Stimulated activated naive CD8-positive, alpha-beta T cell treated with anti-CD3 and anti-CD28 coated beads, Interleukin-15, amount 100 ng/mL, for 72 hours (primary cell): ENCODE measurements at regions not wholly inside any gene's neighbourhood (a gene's known extent, or its start where the extent isn't known, plus 50 kb on each side); places are given as distances from the start of the nearest gene placed in this dataset.
"Not testable (repeated sequence)": the region's sequence is repeated elsewhere in the genome, so short reads cannot be mapped to it uniquely, and the experiment has no call there.

Source experiments
- ATAC-seq: fragments of 150-1000 bp; cut with Tn5 transposase; 2 replicates; pipeline ENCODE4 v1.10.0; 2021; ENCODE audit warnings: mild to moderate bottlenecking, moderate library complexity
- DNase-seq, 2 donors: peaks; one replicate each; pipeline ENCODE4 v3.0.0; 2021 to 2022
- H3K27ac Mint-ChIP-seq, 2 donors: one replicate each; pipeline ENCODE4 v1.8.0; 2022; ENCODE audit warnings: mild to moderate bottlenecking in 2 of 2, mixed read lengths in 2 of 2, moderate library complexity in 2 of 2
- H3K27me3 Mint-ChIP-seq: one replicate; pipeline ENCODE4 v1.8.0; 2022; ENCODE audit warnings: mixed read lengths
- H3K4me1 Mint-ChIP-seq: one replicate; pipeline ENCODE4 v1.8.0; 2022; ENCODE audit warnings: mild to moderate bottlenecking, mixed read lengths
- H3K4me3 Mint-ChIP-seq, 2 donors: one replicate each; pipeline ENCODE4 v1.8.0; 2022; ENCODE audit warnings: mild to moderate bottlenecking in 2 of 2, mixed read lengths in 2 of 2, moderate library complexity in 1 of 2
- H3K9me3 Mint-ChIP-seq, 2 donors: one replicate each; pipeline ENCODE4 v1.8.0; 2022; ENCODE audit warnings: mixed read lengths in 2 of 2

DNA sequence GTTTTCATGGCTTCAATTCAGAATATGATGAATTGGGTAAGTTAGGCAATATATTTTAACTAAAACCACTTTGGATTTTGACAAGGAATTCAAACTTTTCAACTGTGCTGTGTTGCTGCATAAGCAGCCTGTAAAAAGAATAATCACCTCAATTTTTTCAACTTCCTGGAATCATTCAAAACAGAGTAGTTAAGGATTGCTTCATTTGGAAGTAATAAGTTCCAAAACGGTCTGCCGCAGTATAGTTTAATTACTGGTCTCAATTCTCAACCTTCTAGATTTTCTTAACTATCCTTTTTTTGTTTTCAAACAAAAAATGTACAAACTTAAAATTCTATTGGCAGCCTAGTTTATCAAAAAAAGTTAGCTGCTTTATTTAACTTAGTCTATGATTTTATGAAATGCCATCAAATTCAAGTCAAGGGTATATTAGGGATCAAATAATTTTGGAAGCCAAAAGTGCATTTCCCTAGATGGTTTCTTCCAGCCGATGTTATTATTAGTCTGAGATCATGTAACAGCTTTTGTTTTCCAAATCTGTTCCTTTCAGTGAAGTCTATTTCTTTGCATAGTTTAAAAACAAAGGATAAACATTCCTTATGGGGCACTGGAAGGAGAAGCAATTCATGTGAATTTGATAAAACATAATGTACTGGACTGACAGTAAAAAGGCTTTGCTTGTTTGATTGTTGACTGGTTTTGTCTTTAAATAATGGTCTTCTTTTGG lies 76.1 kb upstream of the ETAA1 start:
- H3K9me3 Mint-ChIP-seq: no peaks in the 10 kb centered on the region
- DNase-seq (no peak), ATAC-seq (no peak)
- no peaks in the 10 kb centered on the region for H3K4me1 Mint-ChIP-seq
- H3K27ac Mint-ChIP-seq: no peak overlapping the region
- no peak overlapping the region for H3K4me3 Mint-ChIP-seq
- no peaks in the 10 kb centered on the region for H3K27me3 Mint-ChIP-seq

DNA sequence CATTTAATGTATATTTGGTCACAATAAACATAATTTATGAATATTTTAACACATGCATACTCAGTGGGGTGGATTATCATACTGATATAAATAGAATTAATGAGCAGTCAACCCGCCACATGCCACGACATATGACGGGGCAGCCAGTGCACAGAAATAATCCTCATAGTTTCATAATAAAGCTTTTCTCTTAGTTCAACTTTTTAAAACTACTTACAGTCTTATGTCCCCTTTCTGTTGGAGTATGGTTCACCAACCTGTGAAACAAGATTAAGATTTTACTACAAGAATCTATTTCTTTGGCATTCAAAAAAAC lies 75.6 kb upstream of the ETAA1 start:
- H3K27me3 Mint-ChIP-seq: no peaks in the 10 kb centered on the region
- DNase-seq (no peak), ATAC-seq (no peak)
- no peaks in the 10 kb centered on the region for H3K4me1 Mint-ChIP-seq
- H3K4me3 Mint-ChIP-seq: no peak overlapping the region
- no peak overlapping the region for H3K27ac Mint-ChIP-seq
- no peaks in the 10 kb centered on the region for H3K9me3 Mint-ChIP-seq

DNA sequence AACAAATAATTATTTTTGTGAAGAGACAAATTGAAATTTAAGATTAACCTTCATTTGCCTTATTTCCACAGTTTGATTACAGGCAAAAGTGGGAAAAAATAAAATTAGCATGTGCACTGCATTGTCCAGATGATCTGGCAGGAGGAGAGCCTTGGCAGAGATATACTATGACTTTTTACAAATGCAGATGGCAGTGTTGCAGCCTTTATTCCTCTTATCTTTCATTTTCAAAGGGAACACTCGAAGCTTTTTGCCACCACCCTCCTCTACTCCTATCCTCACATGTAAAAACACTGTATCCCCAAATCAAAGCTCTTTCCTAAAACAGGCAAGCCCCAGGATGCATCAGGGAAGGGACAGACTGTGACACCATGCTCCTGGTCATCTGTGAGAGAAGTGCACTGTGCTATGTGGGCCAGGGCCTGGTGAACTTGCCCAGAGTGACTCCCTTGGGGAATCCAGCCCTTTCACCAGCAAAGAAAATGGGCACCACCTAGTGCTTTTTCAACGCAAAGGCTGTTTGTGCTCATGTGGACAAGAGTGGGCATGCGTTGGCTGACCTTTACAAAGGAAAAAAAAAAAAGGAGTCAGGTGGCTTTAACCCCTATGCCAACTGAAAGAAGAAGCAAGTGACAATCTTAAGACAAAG lies 74.7 kb upstream of the ETAA1 start:
- no peaks in the 10 kb centered on the region for H3K27me3 Mint-ChIP-seq
- no peaks in the 10 kb centered on the region for H3K9me3 Mint-ChIP-seq
- DNase-seq (no peak), ATAC-seq (no peak)
- no peaks in the 10 kb centered on the region for H3K4me1 Mint-ChIP-seq
- H3K27ac Mint-ChIP-seq: no peak overlapping the region
- no peak overlapping the region for H3K4me3 Mint-ChIP-seq

DNA sequence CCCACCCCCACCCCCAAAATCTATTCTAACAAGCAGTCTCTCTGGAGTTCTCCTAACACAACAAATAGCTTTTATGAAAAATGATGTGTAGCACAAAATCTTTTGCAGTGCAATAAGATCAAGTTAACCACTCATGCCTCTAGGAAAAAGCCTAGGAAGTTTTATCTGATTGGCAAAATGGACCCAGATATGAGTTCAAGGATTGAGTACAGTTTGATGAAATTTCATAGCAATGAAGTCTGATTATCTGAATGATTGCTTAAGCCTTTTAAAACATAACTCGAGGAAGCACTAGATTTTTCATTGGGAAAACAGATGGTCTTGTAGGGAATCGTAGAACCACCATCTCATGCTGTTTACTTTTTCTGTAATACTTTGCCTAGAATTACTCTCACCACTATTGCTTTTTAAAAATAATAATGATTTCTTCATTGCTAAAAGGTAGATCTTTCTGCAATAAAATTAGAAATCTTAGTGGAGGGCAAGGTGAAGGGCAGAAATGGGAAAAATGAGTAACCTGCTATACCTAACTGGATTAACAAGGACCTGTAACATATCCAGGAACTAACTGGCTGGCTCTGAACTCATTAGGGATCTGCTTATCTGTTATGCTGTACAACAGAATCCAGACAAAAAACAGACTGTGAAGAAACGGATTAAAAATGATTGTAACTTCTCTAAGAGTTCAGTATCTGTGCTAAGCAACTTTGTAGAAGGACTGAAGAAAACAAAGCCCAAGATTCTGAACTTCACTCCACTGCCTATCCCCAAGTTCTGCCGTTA lies 73.7 kb upstream of the ETAA1 start:
- ATAC-seq: no peak

DNA sequence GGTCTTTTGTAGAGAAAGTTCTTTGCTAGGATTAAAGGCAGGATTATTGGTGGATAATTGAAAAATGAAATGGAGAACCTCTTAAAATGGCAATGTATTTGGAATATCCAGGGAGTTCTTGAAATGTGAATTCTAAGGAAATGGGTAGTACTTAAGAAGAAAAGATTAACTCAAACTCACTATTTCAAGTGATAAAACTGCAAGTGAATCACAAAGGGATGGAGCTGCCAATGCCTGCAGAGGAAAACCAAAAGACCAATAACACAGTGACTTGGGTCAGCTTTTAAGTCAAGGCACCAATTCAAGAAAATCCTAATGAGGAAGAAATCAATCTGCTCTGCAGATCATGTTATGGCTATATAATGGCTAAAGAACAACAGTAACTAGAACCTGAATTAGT lies 67.6 kb upstream of the ETAA1 start:
- Mint-ChIP-seq H3K27ac (no peak overlapping the region), H3K27me3 (peaks cover 16% of the 10 kb centered on the region), H3K4me3 (no peak overlapping the region), H3K9me3 (no peaks in the 10 kb centered on the region), H3K4me1 (no peaks in the 10 kb centered on the region)
- DNase-seq (no peak), ATAC-seq (no peak)

More for the DNA sequence above, 73.7 kb upstream of the ETAA1 start:
- Mint-ChIP-seq H3K27me3 (no peaks in the 10 kb centered on the region), H3K9me3 (no peaks in the 10 kb centered on the region), H3K4me3 (no peak overlapping the region), H3K27ac (no peak overlapping the region), H3K4me1 (no peaks in the 10 kb centered on the region)
- DNase-seq: no peak

DNA sequence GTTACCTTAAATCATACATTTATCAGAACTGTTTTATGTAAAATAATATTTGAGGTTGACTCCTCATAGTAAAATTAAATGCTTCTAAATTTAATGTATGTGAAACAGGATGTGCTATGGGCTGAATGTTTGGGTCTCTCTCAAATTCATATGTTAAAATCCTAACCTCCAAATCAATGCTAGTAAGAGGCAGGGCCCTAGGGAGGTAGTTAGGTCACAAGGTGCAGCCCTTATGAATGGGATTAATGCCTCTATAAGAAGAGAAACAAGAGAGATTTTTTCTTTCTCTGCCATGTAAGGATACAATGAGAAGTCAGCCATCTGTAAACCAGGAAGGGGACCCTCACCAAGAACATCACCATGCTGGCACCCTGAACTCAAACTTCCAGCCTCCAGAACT lies 67.2 kb upstream of the ETAA1 start:
- Mint-ChIP-seq H3K27ac (no peak overlapping the region), H3K4me3 (no peak overlapping the region), H3K27me3 (peaks cover 16% of the 10 kb centered on the region), H3K4me1 (no peaks in the 10 kb centered on the region), H3K9me3 (no peaks in the 10 kb centered on the region)
- DNase-seq (no peak), ATAC-seq (no peak)

DNA sequence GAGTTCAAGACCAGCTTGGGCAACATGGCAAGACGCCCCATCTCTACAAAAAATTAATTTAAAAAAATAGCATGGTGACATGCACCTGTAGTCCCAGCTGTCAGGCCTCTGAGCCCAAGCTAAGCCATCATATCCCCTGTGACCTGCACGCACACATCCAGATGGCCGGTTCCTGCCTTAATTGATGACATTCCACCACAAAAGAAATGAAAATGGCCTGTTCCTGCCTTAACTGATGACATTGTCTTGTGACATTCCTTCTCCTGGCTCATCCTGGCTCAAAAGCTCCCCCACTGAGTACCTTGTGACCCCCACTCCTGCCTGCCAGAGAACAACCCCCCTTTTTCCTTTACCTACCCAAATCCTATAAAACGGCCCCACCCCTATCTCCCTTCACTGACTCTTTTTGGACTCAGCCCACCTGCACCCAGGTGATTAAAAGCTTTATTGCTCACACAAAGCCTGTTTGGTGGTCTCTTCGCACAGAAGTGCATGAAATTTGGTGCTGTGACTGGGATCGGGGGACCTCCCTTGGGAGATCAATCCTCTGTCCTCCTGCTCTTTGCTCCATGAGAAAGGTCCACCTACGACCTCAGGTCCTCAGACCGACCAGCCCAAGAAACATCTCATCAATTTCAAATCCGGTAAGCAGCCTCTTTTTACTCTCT lies 65.6 kb upstream of the ETAA1 start:
- peaks cover 16% of the 10 kb centered on the region for H3K27me3 Mint-ChIP-seq
- H3K4me3 Mint-ChIP-seq, H3K4me1 Mint-ChIP-seq, H3K9me3 Mint-ChIP-seq, ATAC-seq, DNase-seq, H3K27ac Mint-ChIP-seq: not testable (repeated sequence)

DNA sequence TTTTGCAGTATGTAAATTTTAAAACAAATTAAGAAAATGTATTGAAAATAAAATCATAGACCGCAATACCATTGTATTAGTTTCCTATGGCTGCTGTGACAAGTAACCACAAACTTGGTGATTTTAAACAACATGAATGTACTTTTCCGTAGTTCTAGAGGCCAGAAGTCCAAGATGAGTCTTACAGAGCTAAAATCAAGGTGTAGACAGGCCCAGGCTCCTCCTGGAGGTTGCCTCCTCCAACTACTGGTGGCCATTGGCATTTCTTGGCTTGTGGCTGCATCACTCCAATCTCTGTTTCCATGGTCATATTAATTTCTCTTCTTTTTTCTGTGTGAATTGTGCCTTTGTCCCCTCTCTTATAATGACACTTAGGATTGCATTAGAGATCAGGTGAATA lies 59.2 kb upstream of the ETAA1 start:
- Mint-ChIP-seq H3K27ac (no peak overlapping the region), H3K9me3 (peaks cover 0 to 7% of the 10 kb centered on the region in 2 donors), H3K4me3 (no peak overlapping the region), H3K27me3 (peaks cover 9% of the 10 kb centered on the region), H3K4me1 (no peaks in the 10 kb centered on the region)
- DNase-seq: no peak
- ATAC-seq: no peak

DNA sequence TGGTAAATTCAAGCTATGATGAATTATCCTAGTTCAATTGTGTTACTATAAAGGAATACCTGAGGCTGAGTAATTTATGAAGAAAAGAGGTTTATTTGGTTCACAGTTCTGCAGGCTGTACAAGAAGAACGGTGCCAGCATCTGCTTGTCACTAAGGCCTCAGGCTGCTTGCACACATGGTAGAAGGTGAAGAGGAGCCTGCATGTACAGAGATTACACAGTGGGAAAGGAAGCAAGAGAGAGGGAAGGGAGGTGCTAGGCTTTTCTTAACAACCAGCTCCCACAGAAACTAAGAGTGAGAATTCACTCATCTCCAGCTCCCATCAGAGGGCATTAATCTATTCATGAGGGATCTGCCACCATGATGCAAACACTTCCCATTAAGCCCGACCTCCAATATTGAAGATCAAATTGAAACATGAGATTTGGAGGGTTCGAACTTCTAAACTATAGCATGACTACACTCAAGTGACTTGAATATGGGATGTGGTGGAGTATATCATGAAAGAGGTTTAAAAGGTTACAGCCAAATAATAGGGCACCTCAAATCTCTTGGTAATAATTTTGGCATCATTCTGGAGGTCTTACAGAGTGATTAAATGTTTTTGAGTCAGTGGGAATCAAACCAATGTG lies 58.4 kb upstream of the ETAA1 start:
- no peak for ATAC-seq
- H3K9me3 Mint-ChIP-seq: peaks cover 0 to 7% of the 10 kb centered on the region in 2 donors

DNA sequence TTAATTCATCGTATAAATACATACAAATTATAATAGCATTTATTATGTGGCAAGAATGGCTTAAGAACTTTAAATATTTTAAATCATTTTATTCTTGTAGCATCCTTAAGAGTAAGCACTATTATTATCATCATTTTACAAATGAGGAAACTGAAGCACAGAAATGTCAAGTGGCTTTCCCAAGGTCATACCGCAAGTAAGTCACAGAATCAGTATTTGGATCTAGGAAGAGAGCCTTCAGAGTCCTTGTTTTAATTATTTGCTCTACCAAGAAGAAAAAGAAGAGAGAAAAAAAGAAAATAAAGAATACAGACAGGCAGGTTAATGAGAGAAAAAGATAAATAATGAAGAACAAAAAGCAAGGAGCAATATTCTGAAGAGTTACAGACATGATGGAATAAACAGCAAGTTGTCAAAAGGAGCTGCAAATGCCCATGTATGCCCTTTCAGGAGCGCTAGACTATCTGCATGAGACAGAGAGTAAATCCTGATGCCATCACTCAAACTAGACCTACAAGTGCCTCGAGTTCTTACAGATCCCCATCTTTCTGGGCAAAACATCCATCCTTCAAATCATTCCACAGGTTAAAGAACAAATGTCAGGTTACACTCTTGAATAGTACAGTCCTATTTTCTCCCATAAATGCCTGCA lies 57.8 kb upstream of the ETAA1 start:
- ATAC-seq (no peak), DNase-seq (no peak)
- Mint-ChIP-seq H3K27ac (no peak overlapping the region), H3K9me3 (peaks cover 0 to 7% of the 10 kb centered on the region in 2 donors), H3K27me3 (peaks cover 6% of the 10 kb centered on the region), H3K4me3 (no peak overlapping the region), H3K4me1 (no peaks in the 10 kb centered on the region)

More for the DNA sequence above, 58.4 kb upstream of the ETAA1 start:
- no peak for DNase-seq
- Mint-ChIP-seq H3K27ac (no peak overlapping the region), H3K27me3 (peaks cover 6% of the 10 kb centered on the region), H3K4me3 (no peak overlapping the region), H3K4me1 (no peaks in the 10 kb centered on the region)

DNA sequence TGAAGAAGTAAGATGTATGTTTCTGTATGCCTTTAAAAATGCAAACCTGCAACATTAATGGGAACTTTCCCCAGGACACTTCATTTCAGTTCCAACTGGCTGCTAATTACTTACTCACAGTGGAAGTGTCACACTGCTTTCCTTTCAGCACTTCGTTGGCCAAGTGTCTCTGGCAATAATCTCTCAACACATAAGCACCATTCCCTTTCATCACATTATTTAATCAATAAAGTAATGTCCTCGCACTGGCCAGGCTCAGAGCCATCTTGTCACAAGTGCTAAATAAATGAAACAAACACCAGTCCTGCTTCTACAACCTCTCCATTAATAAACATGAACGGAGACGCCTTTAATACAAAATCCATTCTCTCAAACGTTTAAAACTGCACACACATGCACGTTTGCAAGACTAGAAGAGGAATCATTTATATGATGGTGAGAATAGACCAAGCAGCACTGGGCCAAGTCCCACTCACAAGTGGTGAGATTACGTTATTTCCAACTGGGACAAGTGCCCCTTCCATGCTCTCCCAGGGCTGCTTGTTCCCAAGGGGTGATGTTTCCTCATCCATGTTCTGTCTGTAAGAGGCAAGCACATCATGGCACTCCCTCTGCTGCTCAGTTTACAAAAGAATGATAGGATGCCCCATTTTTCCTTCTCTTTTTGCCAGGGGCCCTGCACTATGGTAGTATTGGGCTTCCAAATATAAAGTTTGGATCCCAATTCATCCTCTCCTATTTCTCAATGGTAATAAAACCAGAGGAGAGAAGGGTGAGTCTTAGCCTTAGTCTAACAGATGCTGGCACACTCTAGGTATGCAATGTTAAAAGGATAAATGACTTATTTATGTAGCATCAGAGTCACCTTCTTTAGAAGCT lies 56.8 kb upstream of the ETAA1 start:
- no peak for DNase-seq
- Mint-ChIP-seq H3K27me3 (peaks cover 6% of the 10 kb centered on the region), H3K4me3 (no peak overlapping the region), H3K4me1 (no peaks in the 10 kb centered on the region), H3K27ac (no peak overlapping the region), H3K9me3 (peaks cover 0 to 7% of the 10 kb centered on the region in 2 donors)
- ATAC-seq: no peak

DNA sequence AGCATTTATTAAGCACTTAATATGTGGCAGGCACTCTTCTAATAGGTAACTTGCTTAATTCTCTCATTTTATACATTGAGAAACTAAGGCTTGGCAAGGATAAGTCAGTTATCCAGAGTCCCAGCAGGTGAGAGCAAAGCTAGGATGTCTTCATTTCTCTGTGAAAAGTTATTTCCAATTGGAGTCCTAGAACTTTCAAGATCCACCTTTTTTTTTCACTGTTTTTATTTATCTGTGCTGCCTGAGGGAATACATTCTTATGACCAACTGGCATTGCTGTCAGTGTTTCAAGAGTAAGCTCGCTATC lies 56.2 kb upstream of the ETAA1 start:
- ATAC-seq: no peak

DNA sequence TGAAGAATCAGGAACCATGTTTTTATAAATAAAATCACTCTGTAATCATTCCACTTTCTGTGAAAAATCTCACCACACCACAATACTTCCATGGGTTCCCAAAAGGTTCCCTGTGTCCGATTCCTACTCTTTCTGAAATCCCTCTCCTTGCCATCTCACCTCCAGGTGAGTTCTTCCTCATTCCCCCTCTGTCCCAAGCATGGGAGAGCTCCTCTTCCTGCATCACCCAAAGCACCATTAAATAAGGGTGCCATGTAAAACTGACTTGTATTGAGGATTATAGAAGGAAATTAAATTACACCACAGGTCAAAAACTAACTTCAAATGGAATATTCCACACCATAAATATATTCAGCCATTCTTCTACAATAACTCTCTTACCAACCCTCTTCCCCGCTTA lies 55.8 kb upstream of the ETAA1 start:
- no peak for ATAC-seq
- H3K27ac Mint-ChIP-seq: no peak overlapping the region
- H3K4me1 Mint-ChIP-seq: no peaks in the 10 kb centered on the region

More for the DNA sequence above, 56.2 kb upstream of the ETAA1 start:
- no peak for DNase-seq
- H3K9me3 Mint-ChIP-seq: peaks cover 0 to 7% of the 10 kb centered on the region in 2 donors
- no peak overlapping the region for H3K4me3 Mint-ChIP-seq
- H3K4me1 Mint-ChIP-seq: no peaks in the 10 kb centered on the region
- H3K27me3 Mint-ChIP-seq: peaks cover 6% of the 10 kb centered on the region
- H3K27ac Mint-ChIP-seq: no peak overlapping the region

DNA sequence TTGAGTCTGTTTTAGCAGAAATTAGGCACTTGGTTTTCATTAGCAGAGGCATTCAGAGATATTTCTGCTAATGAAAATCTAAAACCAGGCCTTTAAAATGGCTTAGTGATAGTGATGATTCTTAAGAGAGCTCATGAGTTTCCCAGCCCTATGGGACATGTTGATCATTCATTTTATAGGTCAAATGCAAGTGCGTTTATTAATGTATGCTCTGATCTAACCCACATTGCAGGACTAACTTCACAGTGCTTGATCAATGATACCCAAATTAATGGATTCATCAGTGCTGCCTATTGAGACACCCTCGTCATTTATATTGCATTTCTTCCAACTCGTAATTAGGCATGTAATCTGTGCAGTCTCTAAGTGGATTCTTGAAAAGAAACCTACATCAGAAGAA lies 54.7 kb upstream of the ETAA1 start:
- Mint-ChIP-seq H3K27ac (no peak overlapping the region), H3K9me3 (peaks cover 0 to 7% of the 10 kb centered on the region in 2 donors), H3K4me1 (no peaks in the 10 kb centered on the region), H3K4me3 (no peak overlapping the region), H3K27me3 (peaks cover 6% of the 10 kb centered on the region)
- DNase-seq (no peak), ATAC-seq (no peak)

More for the DNA sequence above, 55.8 kb upstream of the ETAA1 start:
- peaks cover 6% of the 10 kb centered on the region for H3K27me3 Mint-ChIP-seq
- no peak overlapping the region for H3K4me3 Mint-ChIP-seq
- peaks cover 0 to 7% of the 10 kb centered on the region in 2 donors for H3K9me3 Mint-ChIP-seq
- no peak for DNase-seq
